Mononuclear cell (primary cell): ENCODE measurements at regions not wholly inside any gene's neighbourhood (a gene's known extent, or its start where the extent isn't known, plus 50 kb on each side); places are given as distances from the start of the nearest gene placed in this dataset.
"Not testable (repeated sequence)": the region's sequence is repeated elsewhere in the genome, so short reads cannot be mapped to it uniquely, and the experiment has no call there.

Experiments used
- H3K27me3 ChIP-seq: 2 replicates; pipeline ENCODE4 v1.6.0; 2011; ENCODE audit warnings: low read length, control low read depth; ENCODE audit not compliant: insufficient read depth
- H3K4me1 ChIP-seq: 2 replicates; pipeline ENCODE4 v1.5.1; 2011; ENCODE audit warnings: mild to moderate bottlenecking, low read length, control low read depth; ENCODE audit not compliant: insufficient read depth
- H3K4me3 ChIP-seq: 2 replicates; pipeline ENCODE4 v1.5.1; 2011; ENCODE audit warnings: mild to moderate bottlenecking, low read length, moderate library complexity
- H3K9me3 ChIP-seq: 2 replicates; pipeline ENCODE4 v1.5.1; 2011; ENCODE audit warnings: low read depth, mild to moderate bottlenecking, control low read depth, low read length

DNA sequence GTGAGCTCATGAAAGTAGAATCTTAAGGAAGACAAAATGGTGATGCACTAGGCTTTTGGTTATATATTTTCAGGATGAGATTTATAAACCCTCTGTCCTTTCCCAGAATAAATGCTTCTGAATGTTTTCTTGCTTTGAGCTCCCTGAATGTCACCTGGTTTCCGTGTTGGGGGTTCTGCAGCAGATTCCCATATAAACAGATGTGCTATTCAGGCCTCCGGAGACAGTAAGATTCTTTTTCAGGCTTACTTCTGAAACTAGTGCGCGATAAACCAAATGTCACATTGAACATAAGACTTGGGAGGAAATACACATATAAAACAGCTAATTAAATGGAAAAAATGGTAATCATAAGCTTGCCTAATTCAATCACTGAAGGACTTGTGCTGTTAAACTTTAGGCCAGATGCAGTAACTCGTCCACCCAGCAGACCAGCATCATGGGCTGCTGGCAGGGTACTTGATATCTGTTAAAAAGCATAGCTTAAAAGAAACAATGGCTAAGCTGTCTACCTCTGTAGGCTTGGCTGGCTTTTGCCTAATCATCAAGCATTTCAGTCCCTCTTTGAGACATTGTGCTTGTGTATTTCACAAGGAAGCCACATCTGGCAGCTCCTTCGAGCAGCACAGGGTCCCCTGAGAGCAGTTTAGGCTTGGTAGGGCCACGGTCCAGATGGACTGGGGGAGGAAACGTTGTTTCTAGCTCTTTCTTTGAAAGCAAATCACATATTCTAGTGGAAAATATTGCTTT is 281.2 kb upstream of the KIAA1217 start:
- H3K4me3 ChIP-seq, result no peak overlapping the region
- no peaks in the 10 kb centered on the region for H3K4me1 ChIP-seq
- no peaks in the 10 kb centered on the region for H3K9me3 ChIP-seq
- H3K27me3 ChIP-seq, result no peaks in the 10 kb centered on the region

DNA sequence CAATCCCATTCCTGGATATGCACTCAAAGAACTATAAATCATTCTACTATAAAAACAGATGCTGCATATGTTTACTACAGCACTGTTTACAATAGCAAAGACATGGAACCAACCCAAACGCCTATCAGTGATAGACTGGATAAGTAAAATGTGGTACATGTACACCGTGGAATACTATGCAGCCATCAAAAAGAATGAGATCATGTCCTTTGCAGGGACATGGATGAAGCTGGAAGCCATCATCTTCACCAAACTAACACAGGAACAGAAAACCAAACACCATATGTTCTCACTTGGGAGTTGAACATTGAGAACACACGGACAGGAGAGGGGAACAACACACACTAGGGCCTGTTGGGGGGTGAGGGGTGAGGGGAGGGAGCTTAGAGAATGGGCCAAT is 274.9 kb upstream of the KIAA1217 start:
- H3K4me3 ChIP-seq, H3K27me3 ChIP-seq, H3K9me3 ChIP-seq, H3K4me1 ChIP-seq: not testable (repeated sequence)

- Histone ChIP-seq H3K4me1 (no peaks in the 10 kb centered on the region), H3K27me3 (no peaks in the 10 kb centered on the region), H3K4me3 (no peak overlapping the region), H3K9me3 (no peaks in the 10 kb centered on the region)
Measured at GRCh38 chr10:23945845-23946244, 263.1 kb upstream of the KIAA1217 start.

- Histone ChIP-seq H3K9me3 (no peaks in the 10 kb centered on the region), H3K27me3 (no peaks in the 10 kb centered on the region), H3K4me1 (no peaks in the 10 kb centered on the region), H3K4me3 (no peak overlapping the region)
Measured at GRCh38 chr10:23951841-23952240, 257.1 kb upstream of the KIAA1217 start.

GRCh38 chr10:23955456-23956225 is 253.3 kb upstream of the KIAA1217 start:
- Histone ChIP-seq H3K4me1 (no peaks in the 10 kb centered on the region), H3K27me3 (no peaks in the 10 kb centered on the region), H3K4me3 (no peak overlapping the region), H3K9me3 (no peaks in the 10 kb centered on the region)

DNA sequence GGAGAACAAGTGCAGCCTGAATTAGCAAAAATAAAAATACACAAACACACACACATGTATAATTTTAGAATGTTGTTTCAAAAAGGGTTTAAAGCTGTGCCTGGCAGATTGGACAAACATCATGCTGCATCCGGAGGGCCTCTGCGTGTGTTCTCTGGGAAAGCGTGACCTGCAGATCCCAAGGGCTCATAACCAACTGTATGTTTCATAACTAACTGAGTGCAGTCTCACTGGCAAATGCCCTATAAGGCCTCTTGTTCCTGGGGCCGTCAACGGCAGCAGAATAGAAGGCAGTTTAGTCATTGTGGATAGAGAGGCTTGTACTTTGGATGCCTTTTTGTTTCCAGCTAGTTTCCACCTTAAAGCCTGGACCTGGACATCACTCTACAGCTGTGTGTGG is 243.8 kb upstream of the KIAA1217 start:
- Histone ChIP-seq H3K4me1 (no peaks in the 10 kb centered on the region), H3K27me3 (no peaks in the 10 kb centered on the region), H3K9me3 (no peaks in the 10 kb centered on the region), H3K4me3 (no peak overlapping the region)

DNA sequence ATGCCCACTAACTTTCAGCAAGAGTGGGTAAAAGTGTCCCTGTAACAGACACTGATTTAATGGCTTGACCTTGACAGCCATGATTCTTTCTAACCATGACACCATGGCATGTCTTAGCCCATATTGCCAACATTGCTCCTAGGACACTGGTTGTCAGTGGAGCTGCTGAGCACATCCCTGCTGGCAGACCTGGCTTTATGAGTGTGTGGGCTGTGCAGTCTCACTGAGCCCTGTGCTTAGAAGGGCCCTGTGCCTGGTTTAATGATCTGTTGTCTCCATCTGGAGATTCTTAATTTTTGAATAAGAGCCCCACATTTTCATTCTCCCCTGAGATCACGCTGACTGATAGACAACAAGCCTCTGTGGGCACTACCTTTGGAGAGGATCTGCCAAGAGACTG is 243.1 kb upstream of the KIAA1217 start:
- Histone ChIP-seq H3K9me3 (no peaks in the 10 kb centered on the region), H3K27me3 (no peaks in the 10 kb centered on the region), H3K4me1 (no peaks in the 10 kb centered on the region), H3K4me3 (no peak overlapping the region)

- no peaks in the 10 kb centered on the region for H3K9me3 ChIP-seq
- no peak overlapping the region for H3K4me3 ChIP-seq
- H3K27me3 ChIP-seq, result no peaks in the 10 kb centered on the region
- H3K4me1 ChIP-seq, result no peaks in the 10 kb centered on the region
Measured at GRCh38 chr10:23966504-23967051, 242.4 kb upstream of the KIAA1217 start.

DNA sequence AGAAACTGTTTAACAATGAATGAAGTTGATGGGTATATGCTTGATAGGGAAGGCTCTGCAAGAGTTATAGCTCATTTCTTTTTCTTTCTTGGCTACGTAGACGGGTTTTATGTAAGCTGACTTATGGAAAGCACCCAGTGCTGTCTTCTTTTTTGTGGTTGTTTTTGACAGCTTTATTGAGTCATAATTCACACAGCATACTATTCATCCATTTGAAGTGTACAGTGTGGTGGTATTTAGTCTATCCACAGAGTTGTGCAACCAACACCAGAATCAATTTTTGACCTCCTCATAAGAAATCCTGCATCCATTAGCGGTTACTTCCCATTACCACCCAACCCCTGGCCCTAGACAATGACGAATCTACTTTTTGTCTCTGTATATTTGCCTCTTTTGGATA is 240.6 kb upstream of the KIAA1217 start:
- no peaks in the 10 kb centered on the region for H3K27me3 ChIP-seq
- no peak overlapping the region for H3K4me3 ChIP-seq
- no peaks in the 10 kb centered on the region for H3K9me3 ChIP-seq
- H3K4me1 ChIP-seq, result no peaks in the 10 kb centered on the region

DNA sequence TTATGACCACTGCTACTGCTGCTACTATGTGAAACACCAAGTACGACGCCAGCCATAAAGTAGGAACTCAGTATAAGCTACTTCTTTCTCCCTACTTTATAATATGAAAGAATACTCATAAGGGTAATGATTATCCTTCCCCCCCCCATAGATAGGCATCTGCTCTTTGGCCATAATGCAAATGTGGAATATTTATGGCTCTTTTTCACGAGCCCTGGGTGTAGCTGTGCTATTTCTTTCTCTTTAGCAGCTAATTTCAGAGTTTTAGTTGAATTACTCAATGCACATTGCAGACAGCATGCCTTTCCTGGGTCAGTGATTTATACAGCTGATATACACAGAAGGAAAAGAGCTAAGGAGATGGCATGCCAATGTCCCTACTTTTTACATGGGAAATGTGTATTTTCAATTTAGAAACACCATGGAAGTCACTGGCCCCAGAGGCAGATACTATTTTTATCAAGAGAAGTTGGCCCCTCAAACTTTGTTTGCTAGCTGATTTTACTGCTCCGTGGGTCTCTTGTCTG is 234.1 kb upstream of the KIAA1217 start:
- Histone ChIP-seq H3K4me1 (no peaks in the 10 kb centered on the region), H3K4me3 (no peak overlapping the region), H3K9me3 (no peaks in the 10 kb centered on the region), H3K27me3 (no peaks in the 10 kb centered on the region)

DNA sequence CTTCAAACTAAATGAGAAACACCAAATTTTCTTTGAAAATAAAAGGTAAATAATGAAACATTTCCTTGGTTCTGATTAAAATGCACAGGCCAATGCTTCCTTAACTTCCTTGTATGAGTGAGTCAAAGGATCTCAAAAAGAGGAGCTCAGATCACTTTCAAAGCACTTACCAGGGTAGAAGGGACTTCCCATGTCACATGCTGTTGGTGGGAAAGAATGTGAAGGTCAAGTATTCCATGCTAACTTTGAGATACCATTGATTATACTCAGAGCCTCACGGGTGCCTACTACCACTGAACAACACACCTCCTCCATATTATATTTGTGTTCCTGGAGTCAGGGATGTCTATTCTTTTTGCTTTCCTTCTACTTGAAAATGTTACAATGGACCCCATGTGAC is 233.5 kb upstream of the KIAA1217 start:
- Histone ChIP-seq H3K9me3 (no peaks in the 10 kb centered on the region), H3K4me1 (no peaks in the 10 kb centered on the region), H3K27me3 (no peaks in the 10 kb centered on the region), H3K4me3 (no peak overlapping the region)

GRCh38 chr10:23976275-23976674 is 232.7 kb upstream of the KIAA1217 start:
- Histone ChIP-seq H3K27me3 (no peaks in the 10 kb centered on the region), H3K4me3 (no peak overlapping the region), H3K9me3 (no peaks in the 10 kb centered on the region), H3K4me1 (no peaks in the 10 kb centered on the region)

DNA sequence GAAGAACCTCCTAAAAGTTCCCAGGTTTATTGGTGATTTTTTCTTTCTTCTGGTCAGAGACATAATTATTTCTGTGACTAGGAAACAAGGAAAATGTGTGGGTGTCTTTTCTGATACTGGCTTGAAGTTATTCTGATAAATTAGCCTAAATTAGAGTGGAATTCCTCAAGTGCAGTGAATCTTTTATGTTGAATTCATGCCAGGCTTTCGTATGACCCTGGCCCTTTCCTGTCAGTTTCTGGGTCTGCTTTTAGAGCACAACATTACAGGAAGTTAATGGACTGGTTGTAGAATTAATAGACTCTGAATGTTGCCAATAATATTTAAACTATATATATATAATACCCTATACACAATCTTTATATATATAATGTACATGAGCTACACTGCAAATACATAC is 230.6 kb upstream of the KIAA1217 start:
- no peaks in the 10 kb centered on the region for H3K9me3 ChIP-seq
- no peaks in the 10 kb centered on the region for H3K4me1 ChIP-seq
- no peak overlapping the region for H3K4me3 ChIP-seq
- H3K27me3 ChIP-seq, result no peaks in the 10 kb centered on the region

DNA sequence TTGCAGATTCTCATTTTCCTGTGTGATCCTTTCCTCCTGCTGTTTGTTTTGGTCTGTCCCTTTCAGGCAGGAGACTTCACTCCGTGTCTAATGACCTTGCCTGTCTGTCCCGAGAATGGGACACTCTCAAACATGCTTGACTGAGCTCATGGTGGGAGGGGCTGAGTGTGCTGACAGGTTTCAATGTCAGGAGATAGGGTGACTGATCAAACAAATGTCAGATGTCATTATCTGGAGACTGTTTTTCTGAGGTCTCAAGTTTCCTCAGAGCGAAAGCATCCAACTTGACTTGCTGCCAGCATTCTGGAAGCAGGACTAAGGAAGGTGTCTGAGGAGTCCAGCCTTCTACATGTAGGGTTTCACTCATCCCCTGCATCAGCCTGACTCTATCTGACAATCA is 228.8 kb upstream of the KIAA1217 start:
- Histone ChIP-seq H3K27me3 (no peaks in the 10 kb centered on the region), H3K9me3 (no peaks in the 10 kb centered on the region), H3K4me3 (no peak overlapping the region), H3K4me1 (no peaks in the 10 kb centered on the region)

- Histone ChIP-seq H3K4me3 (no peak overlapping the region), H3K9me3 (no peaks in the 10 kb centered on the region), H3K4me1 (no peaks in the 10 kb centered on the region), H3K27me3 (no peaks in the 10 kb centered on the region)
Measured at GRCh38 chr10:23981520-23982309, 227.2 kb upstream of the KIAA1217 start.
